H9 (cell line): ENCODE measurements at regions not wholly inside any gene's neighbourhood (a gene's known extent, or its start where the extent isn't known, plus 50 kb on each side); places are given as distances from the start of the nearest gene placed in this dataset.

Experiments used
- DNase-seq: peaks from one replicate; pipeline ENCODE4 v3.0.0-alpha.2; 2017
- H2AFZ ChIP-seq: one replicate; pipeline ENCODE4 v1.6.1; 2013; ENCODE audit warnings: mild to moderate bottlenecking, low read length, control low read depth, moderate library complexity
- H2AK5ac ChIP-seq: 2 replicates; pipeline ENCODE4 v1.6.1; 2013; ENCODE audit warnings: low read length, control low read depth, mixed read lengths; ENCODE audit not compliant: insufficient read length
- H2BK120ac ChIP-seq: one replicate; pipeline ENCODE4 v1.6.1; 2013; ENCODE audit warnings: low read depth, mild to moderate bottlenecking, low read length, control low read depth, inconsistent platforms; ENCODE audit not compliant: poor library complexity, severe bottlenecking
- H2BK12ac ChIP-seq: 2 replicates; pipeline ENCODE4 v1.6.1; 2013; ENCODE audit warnings: low read length, control low read depth, mixed read lengths, low read depth; ENCODE audit not compliant: insufficient read length
- H2BK15ac ChIP-seq: 2 replicates; pipeline ENCODE4 v1.6.1; 2013; ENCODE audit warnings: low read depth, low read length, control low read depth
- H2BK20ac ChIP-seq: one replicate; pipeline ENCODE4 v1.6.1; 2013; ENCODE audit warnings: low read depth, mild to moderate bottlenecking, low read length, control low read depth, inconsistent platforms; ENCODE audit not compliant: poor library complexity, severe bottlenecking
- H2BK5ac ChIP-seq: 2 replicates; pipeline ENCODE4 v1.6.1; 2013; ENCODE audit warnings: low read length, control low read depth, mixed read lengths; ENCODE audit not compliant: insufficient read length
- H3K14ac ChIP-seq: 2 replicates; pipeline ENCODE4 v1.6.1; 2013; ENCODE audit warnings: low read length, control low read depth; ENCODE audit not compliant: insufficient read depth
- H3K18ac ChIP-seq: 2 replicates; pipeline ENCODE4 v1.6.1; 2013; ENCODE audit warnings: low read depth, mild to moderate bottlenecking, mixed read lengths, low read length, control low read depth; ENCODE audit not compliant: insufficient read length
- H3K23ac ChIP-seq: 2 replicates; pipeline ENCODE4 v1.6.1; 2013; ENCODE audit warnings: low read length, control low read depth, mixed read lengths, low read depth; ENCODE audit not compliant: insufficient read length
- H3K23me2 ChIP-seq: 2 replicates; pipeline ENCODE4 v1.6.1; 2013; ENCODE audit warnings: low read depth, mild to moderate bottlenecking, mixed read lengths, low read length, control low read depth; ENCODE audit not compliant: insufficient read length, poor library complexity, severe bottlenecking
- H3K27ac ChIP-seq: 2 replicates; pipeline ENCODE4 v1.5.1; 2013; ENCODE audit warnings: low read length, control low read depth, mixed read lengths, low read depth; ENCODE audit not compliant: insufficient read length
- H3K27me3 ChIP-seq: 2 replicates; pipeline ENCODE4 v1.6.1; 2013; ENCODE audit warnings: low read length, control low read depth, inconsistent platforms; ENCODE audit not compliant: insufficient read depth
- H3K4ac ChIP-seq: 2 replicates; pipeline ENCODE4 v1.6.1; 2013; ENCODE audit warnings: low read depth, mild to moderate bottlenecking, control low read depth, inconsistent platforms, low read length, moderate library complexity
- H3K4me1 ChIP-seq: 2 replicates; pipeline ENCODE4 v1.6.1; 2013; ENCODE audit warnings: low read length, control low read depth, inconsistent platforms; ENCODE audit not compliant: insufficient read depth
- H3K4me2 ChIP-seq: 2 replicates; pipeline ENCODE4 v1.6.1; 2013; ENCODE audit warnings: low read length, control low read depth, mixed read lengths; ENCODE audit not compliant: insufficient read length, insufficient read depth
- H3K56ac ChIP-seq: 2 replicates; pipeline ENCODE4 v1.6.1; 2013; ENCODE audit warnings: low read depth, mild to moderate bottlenecking, mixed read lengths, low read length, control low read depth; ENCODE audit not compliant: insufficient read length
- H3K79me1 ChIP-seq: 2 replicates; pipeline ENCODE4 v1.6.1; 2013; ENCODE audit warnings: low read depth, mild to moderate bottlenecking, moderate library complexity, low read length, control low read depth, inconsistent platforms; ENCODE audit not compliant: insufficient read depth, poor library complexity, severe bottlenecking
- H3K79me2 ChIP-seq: 2 replicates; pipeline ENCODE4 v1.6.1; 2013; ENCODE audit warnings: low read length, control low read depth, inconsistent platforms; ENCODE audit not compliant: insufficient read depth
- H3K9ac ChIP-seq: 2 replicates; pipeline ENCODE4 v1.6.1; 2013; ENCODE audit warnings: low read length, control low read depth, mixed read lengths; ENCODE audit not compliant: insufficient read length; ENCODE audit errors: extremely low read depth
- H3K9me3 ChIP-seq: one replicate; pipeline ENCODE4 v1.6.1; 2013; ENCODE audit warnings: low read depth, low read length, inconsistent platforms; ENCODE audit not compliant: control insufficient read depth
- H3T11ph ChIP-seq: one replicate; pipeline ENCODE4 v1.6.1; 2013; ENCODE audit warnings: mild to moderate bottlenecking, low read length, control low read depth, inconsistent platforms
- H4K20me1 ChIP-seq: one replicate; pipeline ENCODE4 v1.6.1; 2013; ENCODE audit not compliant: control insufficient read depth, insufficient read length, insufficient read depth
- H4K5ac ChIP-seq: 2 replicates; pipeline ENCODE4 v1.6.1; 2013; ENCODE audit warnings: low read depth, mild to moderate bottlenecking, mixed read lengths, low read length, control low read depth; ENCODE audit not compliant: insufficient read length
- H4K8ac ChIP-seq: replicated peaks from 2 replicates; pipeline ENCODE4 v1.6.1; 2013; ENCODE audit warnings: low read length, control low read depth, mixed read lengths, low read depth; ENCODE audit not compliant: insufficient read length
- H4K91ac ChIP-seq: 2 replicates; pipeline ENCODE4 v1.6.1; 2013; ENCODE audit warnings: low read depth, mild to moderate bottlenecking, moderate library complexity, mixed read lengths, low read length, control low read depth; ENCODE audit not compliant: insufficient read length
- H3K27ac Mint-ChIP-seq, 3 experiments: 2 replicates in 2 of 3; 3 replicates in 1 of 3; pipeline ENCODE4 v1.8.0; 2020 to 2021; ENCODE audit warnings: mixed read lengths in 3 of 3, mild to moderate bottlenecking in 1 of 3, moderate library complexity in 1 of 3
- H3K27me3 Mint-ChIP-seq: 2 replicates; pipeline ENCODE4 v1.8.0; 2021; ENCODE audit warnings: low read depth, mild to moderate bottlenecking, moderate library complexity, mixed read lengths
- H3K36me3 Mint-ChIP-seq, 3 experiments: 2 replicates in 2 of 3; 3 replicates in 1 of 3; pipeline ENCODE4 v1.8.0; 2020 to 2021; ENCODE audit warnings: low read depth in 3 of 3, mixed read lengths in 3 of 3; ENCODE audit not compliant: insufficient read depth in 1 of 3
- H3K4me1 Mint-ChIP-seq, 2 experiments: 2 replicates each; pipeline ENCODE4 v1.8.0; 2020; ENCODE audit warnings: mixed read lengths in 2 of 2
- H3K4me3 Mint-ChIP-seq, 2 experiments: 2 replicates in 1 of 2; 3 replicates in 1 of 2; pipeline ENCODE4 v1.8.0; 2020 to 2021; ENCODE audit warnings: mild to moderate bottlenecking in 2 of 2, mixed read lengths in 2 of 2, moderate library complexity in 1 of 2
- H3K9me3 Mint-ChIP-seq, 2 experiments: 2 replicates in 1 of 2; 3 replicates in 1 of 2; pipeline ENCODE4 v1.8.0; 2020; ENCODE audit warnings: mild to moderate bottlenecking in 2 of 2, mixed read lengths in 2 of 2, moderate library complexity in 1 of 2
- CTCF ChIP-seq: fragments of 200-600 bp; sonication (generic); conservative IDR thresholded peaks from 3 replicates; pipeline ENCODE4 v1.8.0; 2021; ENCODE audit warnings: antibody characterized with exemption, mild to moderate bottlenecking
- WGBS: extraction: QIAGEN DNeasy Blood & Tissue Kit; methylation state at CpG from one replicate; pipeline ENCODE4 v1.1.7; 2013; ENCODE audit warnings: missing lambda C conversion rate, low lambda C conversion rate, mixed read lengths; ENCODE audit not compliant: insufficient read length; ENCODE audit errors: extremely low coverage; 5-methylcytosine and 5-hydroxymethylcytosine counted together

GRCh38 chr17:14903854-14904253, 361.3 kb downstream of the PMP22 start:
- no peak overlapping the region for H3K14ac ChIP-seq
- no peak overlapping the region for H3K27ac ChIP-seq
- no peak overlapping the region for H2BK20ac ChIP-seq
- no peak overlapping the region for H4K91ac ChIP-seq
- Mint-ChIP-seq H3K9me3 (no peaks in the 10 kb centered on the region), H3K4me1 (0 out of 4 replicates have a peak, but pooled peaks cover 0 to 2% of the 10 kb centered on the region in 2 experiments), H3K4me3 (no peak overlapping the region), H3K27ac (no peak overlapping the region; a peak in 1 of 7 replicates), H3K27me3 (no peaks in the 10 kb centered on the region), H3K36me3 (no peaks in the 10 kb centered on the region)
- no peak for TF ChIP-seq CTCF
- no peak overlapping the region for H2AK5ac ChIP-seq
- H3K79me1 ChIP-seq, result no peaks in the 10 kb centered on the region
- H3K4ac ChIP-seq, result no peak overlapping the region
- no peak overlapping the region for H3T11ph ChIP-seq
- no peak overlapping the region for H3K56ac ChIP-seq
- WGBS, result no CpG with 5 or more reads among the region's 1 CpG
- no peak overlapping the region for H2BK15ac ChIP-seq
- no peak overlapping the region for H4K8ac ChIP-seq
- DNase-seq, result no peak
- H3K9me3 ChIP-seq, result no peaks in the 10 kb centered on the region
- no peak overlapping the region for H3K9ac ChIP-seq
- no peak overlapping the region for H2BK5ac ChIP-seq
- H4K20me1 ChIP-seq, result no peaks in the 10 kb centered on the region
- no peak overlapping the region for H3K18ac ChIP-seq
- H3K27me3 ChIP-seq, result no peaks in the 10 kb centered on the region
- no peak overlapping the region for H2AFZ ChIP-seq
- no peaks in the 10 kb centered on the region for H3K23me2 ChIP-seq
- no peak overlapping the region for H2BK12ac ChIP-seq
- no peak overlapping the region for H4K5ac ChIP-seq
- H2BK120ac ChIP-seq, result no peak overlapping the region
- no peaks in the 10 kb centered on the region for H3K4me1 ChIP-seq
- no peak overlapping the region for H3K23ac ChIP-seq
- no peak overlapping the region for H3K4me2 ChIP-seq
- no peaks in the 10 kb centered on the region for H3K79me2 ChIP-seq
